Uterus (tissue), 3 donors: ENCODE measurements at regions not wholly inside any gene's neighbourhood (a gene's known extent, or its start where the extent isn't known, plus 50 kb on each side); places are given as distances from the start of the nearest gene placed in this dataset.

ENCODE experiments used
- DNase-seq, 2 donors: peaks; one replicate each; pipeline ENCODE4 v3.0.0-alpha.2; 2019 to 2020
- H3K27ac ChIP-seq, 2 donors: fragments of 200-600 bp; sonication (generic); 1 replicate in 1 of 2; 2 replicates in 1 of 2; pipeline ENCODE4 v1.5.1; 2016 to 2018
- H3K27me3 ChIP-seq, 2 donors: fragments of 200-600 bp; sonication (generic); one replicate each; pipeline ENCODE4 v1.5.1; 2018 to 2019; ENCODE audit warnings: control low read depth in 1 of 2
- H3K36me3 ChIP-seq, 2 donors: fragments of 200-600 bp; sonication (generic); one replicate each; pipeline ENCODE4 v1.5.1; 2019; ENCODE audit warnings: control low read depth in 1 of 2
- H3K4me1 ChIP-seq, 2 donors: fragments of 200-600 bp; sonication (generic); one replicate each; pipeline ENCODE4 v1.5.1; 2018 to 2019; ENCODE audit warnings: control low read depth in 1 of 2
- H3K4me3 ChIP-seq, 2 donors: fragments of 200-600 bp; sonication (generic); 1 replicate in 1 of 2; 2 replicates in 1 of 2; pipeline ENCODE4 v1.5.1; 2018 to 2019; ENCODE audit warnings: mild to moderate bottlenecking in 1 of 2
- H3K9me3 ChIP-seq, 2 donors: fragments of 200-600 bp; sonication (generic); one replicate each; pipeline ENCODE4 v1.5.1; 2019; ENCODE audit warnings: control low read depth in 1 of 2
- CTCF ChIP-seq, 4 experiments: fragments of 200-600 bp in 2 of 4; fragments of 450-650 bp in 2 of 4; sonication (generic) in 2 of 4; IDR thresholded peaks; one replicate each; pipeline ENCODE4 v1.5.1; 2016 to 2019; ENCODE audit warnings: antibody characterized with exemption in 4 of 4, mild to moderate bottlenecking in 2 of 4, moderate library complexity in 1 of 4
- POLR2A ChIP-seq, 2 donors: fragments of 450-650 bp; IDR thresholded peaks; one replicate each; pipeline ENCODE4 v1.6.1; 2016; ENCODE audit warnings: antibody characterized with exemption in 2 of 2, mild to moderate bottlenecking in 1 of 2, moderate library complexity in 1 of 2
- intact Hi-C: fragments of 100-400 bp; cut with DNase I; formaldehyde crosslinking; loops from one replicate; pipeline ENCODE4 v1.15.1; 2023; ENCODE audit warnings: low total_unique reads
- donor health status: DM: yes; HTN: yes; CAD: no.

- intact Hi-C loops = no loop called here
- Histone ChIP-seq H3K9me3 (no peaks in the 10 kb centered on the region), H3K27ac (no peak overlapping the region), H3K4me3 (no peak overlapping the region), H3K27me3 (no peaks in the 10 kb centered on the region), H3K4me1 (no peaks in the 10 kb centered on the region), H3K36me3 (no peaks in the 10 kb centered on the region)
- TF ChIP-seq POLR2A (IDR thresholded peaks at IDR 0.05) = no peak
- TF ChIP-seq CTCF (IDR thresholded peaks at IDR 0.05) = peak in 3 of 4 experiments; percentile 19 to 31 (median 19)
- no peak for DNase-seq
These were observed 676.5 kb downstream of the DMRTA1 start for GRCh38 chr9:23123048-23123632.

GRCh38 chr9:23145467-23145866 lies 680.6 kb downstream of the ELAVL2 start:
- Histone ChIP-seq H3K27ac (no peak overlapping the region), H3K9me3 (no peaks in the 10 kb centered on the region), H3K36me3 (no peaks in the 10 kb centered on the region), H3K27me3 (no peaks in the 10 kb centered on the region), H3K4me1 (no peaks in the 10 kb centered on the region), H3K4me3 (no peak overlapping the region)
- DNase-seq = no peak
- intact Hi-C loops = no loop called here
- no peak for TF ChIP-seq POLR2A (IDR thresholded peaks at IDR 0.05)
- no peak for TF ChIP-seq CTCF (IDR thresholded peaks at IDR 0.05)

- TF ChIP-seq CTCF (IDR thresholded peaks at IDR 0.05) (no peak), POLR2A (IDR thresholded peaks at IDR 0.05) (no peak)
- Histone ChIP-seq H3K27ac (no peak overlapping the region), H3K36me3 (no peaks in the 10 kb centered on the region), H3K4me3 (no peak overlapping the region), H3K9me3 (no peaks in the 10 kb centered on the region), H3K27me3 (no peaks in the 10 kb centered on the region), H3K4me1 (no peaks in the 10 kb centered on the region)
- intact Hi-C loops = no loop called here
- no peak for DNase-seq
These were observed 673.0 kb downstream of the ELAVL2 start for GRCh38 chr9:23153058-23153457.

GRCh38 chr9:23160491-23160890 lies 665.5 kb downstream of the ELAVL2 start:
- intact Hi-C loops = no loop called here

More at GRCh38 chr9:23160491-23160890, 665.5 kb downstream of the ELAVL2 start:
- Histone ChIP-seq H3K9me3 (no peaks in the 10 kb centered on the region), H3K36me3 (no peaks in the 10 kb centered on the region), H3K4me1 (no peaks in the 10 kb centered on the region), H3K4me3 (no peak overlapping the region), H3K27ac (no peak overlapping the region), H3K27me3 (no peaks in the 10 kb centered on the region)
- TF ChIP-seq POLR2A (IDR thresholded peaks at IDR 0.05) (no peak), CTCF (IDR thresholded peaks at IDR 0.05) (no peak)
- DNase-seq = no peak
